ENCODE measurements at regions not wholly inside any gene's neighbourhood (a gene's known extent, or its start where the extent isn't known, plus 50 kb on each side); places are given as distances from the start of the nearest gene placed in this dataset.

- DNase-seq (ENCODE audit: extremely low read depth, insufficient read length), result no peak
- Histone ChIP-seq H3K4me3 (replicated peaks; ENCODE audit: low read depth, low read length) (no peak overlapping the region), H3K27me3 (replicated peaks; ENCODE audit: control insufficient read depth, insufficient read depth, low read length) (no peaks in the 10 kb centered on the region), H3K36me3 (ENCODE audit: control insufficient read depth, insufficient read depth, low read length) (no peaks in the 10 kb centered on the region)
- no peak for TF ChIP-seq CTCF (IDR thresholded peaks at IDR 0.05; ENCODE audit: insufficient read depth, low read length, poor library complexity, severe bottlenecking)
Measured at GRCh38 chr14:58808828-58809227, 171.1 kb downstream of the DACT1 start.

- no peak for DNase-seq (ENCODE audit: extremely low read depth, insufficient read length)
- H3K36me3 ChIP-seq (ENCODE audit: control insufficient read depth, insufficient read depth, low read length), result no peaks in the 10 kb centered on the region
- TF ChIP-seq CTCF (IDR thresholded peaks at IDR 0.05; ENCODE audit: insufficient read depth, low read length, poor library complexity, severe bottlenecking), result no peak
- no peaks in the 10 kb centered on the region for H3K27me3 ChIP-seq (replicated peaks; ENCODE audit: control insufficient read depth, insufficient read depth, low read length)
- no peak overlapping the region for H3K4me3 ChIP-seq (replicated peaks; ENCODE audit: low read depth, low read length)
Measured at GRCh38 chr14:58809520-58809919, 171.8 kb downstream of the DACT1 start.

GRCh38 chr14:58812050-58812910 lies 174.5 kb downstream of the DACT1 start:
- DNase-seq (ENCODE audit: extremely low read depth, insufficient read length), result no peak
- no peak for TF ChIP-seq CTCF (IDR thresholded peaks at IDR 0.05; ENCODE audit: insufficient read depth, low read length, poor library complexity, severe bottlenecking)
- Histone ChIP-seq H3K36me3 (ENCODE audit: control insufficient read depth, insufficient read depth, low read length) (no peaks in the 10 kb centered on the region), H3K27me3 (replicated peaks; ENCODE audit: control insufficient read depth, insufficient read depth, low read length) (no peaks in the 10 kb centered on the region), H3K4me3 (replicated peaks; ENCODE audit: low read depth, low read length) (no peak overlapping the region)

GRCh38 chr14:58813745-58814144 lies 176.0 kb downstream of the DACT1 start:
- no peak overlapping the region for H3K4me3 ChIP-seq (replicated peaks; ENCODE audit: low read depth, low read length)
- no peak for TF ChIP-seq CTCF (IDR thresholded peaks at IDR 0.05; ENCODE audit: insufficient read depth, low read length, poor library complexity, severe bottlenecking)
- DNase-seq (ENCODE audit: extremely low read depth, insufficient read length), result no peak
- H3K27me3 ChIP-seq (replicated peaks; ENCODE audit: control insufficient read depth, insufficient read depth, low read length), result no peaks in the 10 kb centered on the region
- no peaks in the 10 kb centered on the region for H3K36me3 ChIP-seq (ENCODE audit: control insufficient read depth, insufficient read depth, low read length)

- Histone ChIP-seq H3K4me3 (replicated peaks; ENCODE audit: low read depth, low read length) (no peak overlapping the region), H3K36me3 (ENCODE audit: control insufficient read depth, insufficient read depth, low read length) (no peaks in the 10 kb centered on the region), H3K27me3 (replicated peaks; ENCODE audit: control insufficient read depth, insufficient read depth, low read length) (no peaks in the 10 kb centered on the region)
- TF ChIP-seq CTCF (IDR thresholded peaks at IDR 0.05; ENCODE audit: insufficient read depth, low read length, poor library complexity, severe bottlenecking), result no peak
- no peak for DNase-seq (ENCODE audit: extremely low read depth, insufficient read length)
Measured at GRCh38 chr14:58814466-58814865, 176.7 kb downstream of the DACT1 start.
